ENCODE measurements at regions not wholly inside any gene's neighbourhood (a gene's known extent, or its start where the extent isn't known, plus 50 kb on each side); places are given as distances from the start of the nearest gene placed in this dataset.

DNA sequence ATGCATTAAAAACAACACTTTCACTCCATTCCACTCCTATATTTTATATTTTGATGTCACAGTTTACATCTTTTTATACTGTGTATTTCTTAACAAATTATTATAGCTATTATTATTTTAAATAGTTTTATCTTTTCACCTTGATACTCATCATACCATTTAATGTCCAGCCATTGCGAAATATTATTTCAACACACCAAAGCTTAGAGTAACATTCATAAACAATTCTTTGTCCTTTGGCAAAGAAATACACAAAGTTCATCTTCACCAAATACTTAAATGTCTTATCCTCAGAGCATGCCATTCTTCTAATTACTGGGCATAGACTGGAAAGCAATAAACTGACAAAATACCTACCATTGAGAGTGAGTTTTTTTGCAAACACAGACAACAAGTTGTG, 1963.4 kb upstream of the FLRT2 start:
- TF ChIP-seq, protein P1, sequence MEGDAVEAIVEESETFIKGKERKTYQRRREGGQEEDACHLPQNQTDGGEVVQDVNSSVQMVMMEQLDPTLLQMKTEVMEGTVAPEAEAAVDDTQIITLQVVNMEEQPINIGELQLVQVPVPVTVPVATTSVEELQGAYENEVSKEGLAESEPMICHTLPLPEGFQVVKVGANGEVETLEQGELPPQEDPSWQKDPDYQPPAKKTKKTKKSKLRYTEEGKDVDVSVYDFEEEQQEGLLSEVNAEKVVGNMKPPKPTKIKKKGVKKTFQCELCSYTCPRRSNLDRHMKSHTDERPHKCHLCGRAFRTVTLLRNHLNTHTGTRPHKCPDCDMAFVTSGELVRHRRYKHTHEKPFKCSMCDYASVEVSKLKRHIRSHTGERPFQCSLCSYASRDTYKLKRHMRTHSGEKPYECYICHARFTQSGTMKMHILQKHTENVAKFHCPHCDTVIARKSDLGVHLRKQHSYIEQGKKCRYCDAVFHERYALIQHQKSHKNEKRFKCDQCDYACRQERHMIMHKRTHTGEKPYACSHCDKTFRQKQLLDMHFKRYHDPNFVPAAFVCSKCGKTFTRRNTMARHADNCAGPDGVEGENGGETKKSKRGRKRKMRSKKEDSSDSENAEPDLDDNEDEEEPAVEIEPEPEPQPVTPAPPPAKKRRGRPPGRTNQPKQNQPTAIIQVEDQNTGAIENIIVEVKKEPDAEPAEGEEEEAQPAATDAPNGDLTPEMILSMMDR (IDR thresholded peaks at IDR 0.05; ENCODE audit: control insufficient read depth, insufficient read depth, low read depth, low read length, missing control alignments): no peak
- no peak for DNase-seq (ENCODE audit: low read depth)
- no peak overlapping the region for H3K4me3 ChIP-seq (ENCODE audit: control insufficient read depth, low read depth, low read length)

DNA sequence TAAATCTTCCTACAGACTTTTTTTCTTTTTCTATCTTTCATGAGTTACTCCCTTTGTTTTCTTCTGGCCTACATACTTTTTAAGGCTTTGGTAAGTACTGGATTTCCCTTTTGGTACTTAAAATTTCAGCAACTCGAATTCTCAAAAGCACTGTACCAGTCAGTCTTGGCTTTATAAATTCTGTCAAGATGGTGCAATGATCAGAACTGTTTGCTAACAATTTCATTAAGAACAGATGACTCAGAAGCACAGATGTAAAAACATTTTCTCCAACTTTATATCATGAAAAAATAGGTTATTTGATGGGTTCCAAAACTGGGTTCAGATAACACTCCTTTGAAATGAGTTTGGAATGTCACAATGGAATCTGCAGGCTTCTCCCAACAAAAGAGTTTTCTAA, 1961.8 kb upstream of the FLRT2 start:
- no peak overlapping the region for H3K4me3 ChIP-seq (ENCODE audit: control insufficient read depth, low read depth, low read length)
- TF ChIP-seq, protein P1 (IDR thresholded peaks at IDR 0.05; ENCODE audit: control insufficient read depth, insufficient read depth, low read depth, low read length, missing control alignments): no peak
- no peak for DNase-seq (ENCODE audit: low read depth)

DNA sequence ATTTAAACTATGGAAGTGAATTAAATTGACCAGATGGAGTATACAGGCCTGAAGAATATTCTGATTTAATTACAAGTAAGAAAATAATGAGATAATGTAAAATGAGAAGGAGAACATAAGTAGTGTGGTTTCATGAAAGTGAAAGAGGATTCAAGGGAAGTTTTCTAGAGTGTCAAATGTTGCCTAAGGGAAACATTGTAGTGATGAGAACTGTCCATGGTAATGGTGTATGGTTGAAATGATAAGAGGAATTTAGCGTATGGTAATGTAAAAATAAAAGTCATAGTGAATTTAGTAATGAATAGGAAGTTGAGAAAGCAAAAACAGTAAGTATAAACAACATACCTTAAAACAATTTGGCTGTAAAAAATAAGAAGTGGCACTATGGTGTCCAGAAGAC, 1954.6 kb upstream of the FLRT2 start:
- TF ChIP-seq, protein P1 (IDR thresholded peaks at IDR 0.05; ENCODE audit: control insufficient read depth, insufficient read depth, low read depth, low read length, missing control alignments): no peak
- DNase-seq (ENCODE audit: low read depth): no peak
- H3K4me3 ChIP-seq (ENCODE audit: control insufficient read depth, low read depth, low read length): no peak overlapping the region

- TF ChIP-seq, protein P1 (IDR thresholded peaks at IDR 0.05; ENCODE audit: control insufficient read depth, insufficient read depth, low read depth, low read length, missing control alignments): no peak
- DNase-seq (ENCODE audit: low read depth): no peak
- no peak overlapping the region for H3K4me3 ChIP-seq (ENCODE audit: control insufficient read depth, low read depth, low read length)
Observed at GRCh38 chr14:83583201-83583600, 1946.7 kb upstream of the FLRT2 start.

DNA sequence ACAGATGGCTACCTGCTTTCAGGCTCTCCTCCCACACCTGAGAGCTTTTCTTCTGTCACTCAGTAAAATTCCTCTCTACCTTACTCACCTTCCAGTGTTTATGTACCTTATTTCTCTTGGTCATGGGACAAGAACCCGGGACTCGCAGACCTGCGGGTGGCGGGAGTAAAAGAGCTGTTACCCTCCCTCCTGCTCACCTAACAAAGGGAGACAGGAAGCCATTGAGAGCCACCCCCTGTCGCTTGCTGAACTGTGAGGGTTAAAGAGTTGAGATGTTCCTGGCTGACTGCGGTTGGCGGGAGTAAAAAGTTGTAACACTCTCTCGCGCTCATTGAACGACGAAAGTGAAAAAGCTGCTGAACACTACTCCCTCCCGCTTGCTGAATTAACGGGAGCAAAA, 1935.1 kb upstream of the FLRT2 start:
- TF ChIP-seq, protein P1 (IDR thresholded peaks at IDR 0.05; ENCODE audit: control insufficient read depth, insufficient read depth, low read depth, low read length, missing control alignments): no peak
- DNase-seq (ENCODE audit: low read depth): no peak
- H3K4me3 ChIP-seq (ENCODE audit: control insufficient read depth, low read depth, low read length): no peak overlapping the region

- TF ChIP-seq, protein P1 (IDR thresholded peaks at IDR 0.05; ENCODE audit: control insufficient read depth, insufficient read depth, low read depth, low read length, missing control alignments): no peak
- no peak overlapping the region for H3K4me3 ChIP-seq (ENCODE audit: control insufficient read depth, low read depth, low read length)
- DNase-seq (ENCODE audit: low read depth): no peak
Observed at GRCh38 chr14:83607682-83608081, 1922.3 kb upstream of the FLRT2 start.

DNA sequence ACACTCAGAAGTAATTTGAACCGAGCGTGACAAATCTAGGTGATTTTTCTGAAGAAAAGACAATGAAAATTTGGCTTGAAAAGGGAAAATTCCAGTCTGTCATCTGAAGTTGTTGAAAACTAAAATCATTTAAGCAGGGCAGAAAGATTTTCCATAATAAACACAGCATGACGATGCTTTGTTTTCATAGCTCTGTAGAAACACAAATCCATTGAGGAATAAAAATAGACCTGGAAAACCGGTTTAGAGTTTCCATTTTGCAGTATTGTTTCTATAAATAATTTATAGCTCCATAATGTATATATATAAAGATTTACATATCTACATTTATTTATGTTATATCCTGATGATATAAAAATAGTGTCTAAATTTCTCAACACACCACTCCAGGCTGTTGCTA, 1918.5 kb upstream of the FLRT2 start:
- TF ChIP-seq, protein P1 (IDR thresholded peaks at IDR 0.05; ENCODE audit: control insufficient read depth, insufficient read depth, low read depth, low read length, missing control alignments): no peak
- H3K4me3 ChIP-seq (ENCODE audit: control insufficient read depth, low read depth, low read length): no peak overlapping the region
- no peak for DNase-seq (ENCODE audit: low read depth)
